Progenitor cell of endocrine pancreas (in vitro differentiated cells): ENCODE measurements at regions not wholly inside any gene's neighbourhood (a gene's known extent, or its start where the extent isn't known, plus 50 kb on each side); places are given as distances from the start of the nearest gene placed in this dataset.

ENCODE experiments used
- DNase-seq: peaks from one replicate; pipeline ENCODE4 v3.0.0; 2021; ENCODE audit warnings: low spot score; ENCODE audit not compliant: unreplicated experiment
- H3K27ac Mint-ChIP-seq: 2 replicates; pipeline ENCODE4 v1.8.0; 2021; ENCODE audit warnings: mild to moderate bottlenecking, moderate library complexity, mixed read lengths
- H3K27me3 Mint-ChIP-seq: 2 replicates; pipeline ENCODE4 v1.8.0; 2021; ENCODE audit warnings: mixed read lengths
- H3K36me3 Mint-ChIP-seq: 2 replicates; pipeline ENCODE4 v1.8.0; 2022; ENCODE audit warnings: mixed read lengths; ENCODE audit not compliant: insufficient read depth
- H3K4me1 Mint-ChIP-seq: 2 replicates; pipeline ENCODE4 v1.8.0; 2021; ENCODE audit warnings: low read depth, mixed read lengths
- H3K4me3 Mint-ChIP-seq: 2 replicates; pipeline ENCODE4 v1.8.0; 2021; ENCODE audit warnings: low read depth, mild to moderate bottlenecking, moderate library complexity, mixed read lengths
- H3K9me3 Mint-ChIP-seq: 2 replicates; pipeline ENCODE4 v1.8.0; 2021; ENCODE audit warnings: low read depth, mixed read lengths
- TF ChIP-seq, protein P1 (sequence below): fragments of 200-600 bp; sonication (generic); IDR thresholded peaks from one replicate; pipeline ENCODE4 v1.5.0; 2021; ENCODE audit warnings: antibody characterized with exemption, mild to moderate bottlenecking; ENCODE audit not compliant: unreplicated experiment

GRCh38 chr4:129344058-129344457 is 248.1 kb downstream of the C4orf33 start:
- no peaks in the 10 kb centered on the region for H3K36me3 Mint-ChIP-seq
- H3K27me3 Mint-ChIP-seq = no peaks in the 10 kb centered on the region
- no peak for DNase-seq
- H3K4me1 Mint-ChIP-seq = no peaks in the 10 kb centered on the region
- TF ChIP-seq, protein P1, sequence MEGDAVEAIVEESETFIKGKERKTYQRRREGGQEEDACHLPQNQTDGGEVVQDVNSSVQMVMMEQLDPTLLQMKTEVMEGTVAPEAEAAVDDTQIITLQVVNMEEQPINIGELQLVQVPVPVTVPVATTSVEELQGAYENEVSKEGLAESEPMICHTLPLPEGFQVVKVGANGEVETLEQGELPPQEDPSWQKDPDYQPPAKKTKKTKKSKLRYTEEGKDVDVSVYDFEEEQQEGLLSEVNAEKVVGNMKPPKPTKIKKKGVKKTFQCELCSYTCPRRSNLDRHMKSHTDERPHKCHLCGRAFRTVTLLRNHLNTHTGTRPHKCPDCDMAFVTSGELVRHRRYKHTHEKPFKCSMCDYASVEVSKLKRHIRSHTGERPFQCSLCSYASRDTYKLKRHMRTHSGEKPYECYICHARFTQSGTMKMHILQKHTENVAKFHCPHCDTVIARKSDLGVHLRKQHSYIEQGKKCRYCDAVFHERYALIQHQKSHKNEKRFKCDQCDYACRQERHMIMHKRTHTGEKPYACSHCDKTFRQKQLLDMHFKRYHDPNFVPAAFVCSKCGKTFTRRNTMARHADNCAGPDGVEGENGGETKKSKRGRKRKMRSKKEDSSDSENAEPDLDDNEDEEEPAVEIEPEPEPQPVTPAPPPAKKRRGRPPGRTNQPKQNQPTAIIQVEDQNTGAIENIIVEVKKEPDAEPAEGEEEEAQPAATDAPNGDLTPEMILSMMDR = peak; percentile 72
- no peak overlapping the region for H3K27ac Mint-ChIP-seq
- H3K9me3 Mint-ChIP-seq = no peaks in the 10 kb centered on the region
- no peak overlapping the region for H3K4me3 Mint-ChIP-seq

DNA sequence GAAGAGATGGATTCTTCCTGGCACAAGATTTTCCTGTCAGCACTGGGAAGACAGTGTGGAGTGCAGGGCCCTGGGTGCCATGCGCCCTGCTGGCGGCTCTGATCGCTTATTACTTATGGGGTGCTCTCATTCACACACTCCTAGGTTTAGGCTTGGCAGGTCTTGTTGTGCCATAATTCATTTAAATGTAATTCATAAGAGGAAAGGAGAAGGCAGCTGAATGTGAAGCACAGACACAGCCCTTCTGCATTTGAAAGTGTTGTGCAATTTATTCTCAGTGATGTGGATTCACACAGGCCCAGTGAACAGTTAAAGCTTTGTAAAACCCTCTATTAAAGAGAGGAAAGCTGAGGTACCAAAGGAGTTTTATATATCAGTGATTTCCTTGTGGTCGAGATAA is 249.7 kb downstream of the C4orf33 start:
- Mint-ChIP-seq H3K27me3 (no peaks in the 10 kb centered on the region), H3K4me3 (no peak overlapping the region), H3K27ac (no peak overlapping the region), H3K36me3 (no peaks in the 10 kb centered on the region), H3K9me3 (no peaks in the 10 kb centered on the region), H3K4me1 (no peaks in the 10 kb centered on the region)
- no peak for DNase-seq
- TF ChIP-seq, protein P1 = no peak

GRCh38 chr4:129346036-129346435 is 250.1 kb downstream of the C4orf33 start:
- H3K4me3 Mint-ChIP-seq = no peak overlapping the region
- DNase-seq = no peak
- no peaks in the 10 kb centered on the region for H3K4me1 Mint-ChIP-seq
- H3K27ac Mint-ChIP-seq = no peak overlapping the region
- no peaks in the 10 kb centered on the region for H3K27me3 Mint-ChIP-seq
- no peaks in the 10 kb centered on the region for H3K9me3 Mint-ChIP-seq
- no peaks in the 10 kb centered on the region for H3K36me3 Mint-ChIP-seq
- TF ChIP-seq, protein P1 = no peak

GRCh38 chr4:129346734-129347133 is 250.8 kb downstream of the C4orf33 start:
- Mint-ChIP-seq H3K36me3 (no peaks in the 10 kb centered on the region), H3K4me1 (no peaks in the 10 kb centered on the region), H3K9me3 (no peaks in the 10 kb centered on the region), H3K4me3 (no peak overlapping the region), H3K27ac (no peak overlapping the region), H3K27me3 (no peaks in the 10 kb centered on the region)
- TF ChIP-seq, protein P1 = no peak
- DNase-seq = no peak

DNA sequence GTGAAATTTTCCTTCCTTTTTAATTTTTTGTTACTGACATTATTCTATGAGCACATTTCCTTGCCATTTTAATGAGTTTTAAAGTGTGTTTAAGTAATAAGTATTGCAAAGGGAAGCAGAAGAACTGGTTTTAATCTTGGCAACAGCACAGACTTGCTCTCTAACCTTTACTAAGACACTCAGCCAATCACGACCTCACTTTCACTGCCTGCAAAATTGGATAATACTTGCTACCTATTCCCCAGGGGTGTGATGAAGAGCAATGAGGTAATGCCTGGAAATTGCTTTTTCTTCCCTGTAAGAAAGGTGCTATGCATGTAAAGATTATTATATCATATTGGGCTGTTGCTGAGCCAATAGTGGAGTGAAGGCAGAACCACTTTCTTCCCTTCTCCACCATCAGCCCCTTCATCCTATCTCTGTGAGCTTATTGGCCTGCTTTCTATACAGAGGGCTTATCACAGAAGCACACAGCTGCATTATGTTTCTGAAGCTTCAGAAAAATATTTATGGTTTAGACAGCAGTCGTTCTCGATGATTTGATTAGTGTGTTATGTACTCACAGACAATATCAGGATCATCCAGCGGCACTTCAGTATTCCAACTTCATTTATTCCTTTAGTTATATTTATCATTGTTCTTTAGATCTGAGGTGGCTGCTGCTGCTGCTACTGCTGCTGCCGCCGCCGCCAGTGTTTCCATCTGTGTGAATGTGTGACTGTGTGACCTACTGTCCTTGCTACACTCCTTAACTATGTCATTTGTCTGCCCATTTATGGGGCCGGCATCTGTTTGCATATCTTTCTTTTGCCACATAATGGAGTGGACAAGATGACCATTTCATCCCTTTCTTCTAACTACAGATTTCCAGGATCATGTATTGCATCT is 255.1 kb downstream of the C4orf33 start:
- no peaks in the 10 kb centered on the region for H3K36me3 Mint-ChIP-seq

More for the DNA sequence above, 255.1 kb downstream of the C4orf33 start:
- peaks cover 2% of the 10 kb centered on the region for H3K27me3 Mint-ChIP-seq
- H3K27ac Mint-ChIP-seq = no peak overlapping the region
- TF ChIP-seq, protein P1 = no peak
- H3K9me3 Mint-ChIP-seq = no peaks in the 10 kb centered on the region
- H3K4me1 Mint-ChIP-seq = no peaks in the 10 kb centered on the region
- DNase-seq = no peak
- H3K4me3 Mint-ChIP-seq = no peak overlapping the region
